Activated effector memory CD4-positive, alpha-beta T cell treated with anti-CD3 and anti-CD28 coated beads, Interleukin-2, amount 50 U/mL, for 16 hours (primary cell): ENCODE measurements at regions not wholly inside any gene's neighbourhood (a gene's known extent, or its start where the extent isn't known, plus 50 kb on each side); places are given as distances from the start of the nearest gene placed in this dataset.

Source experiments
- DNase-seq: peaks from one replicate; pipeline ENCODE4 v3.0.0-alpha.2; 2020

GRCh38 chr16:55125818-55126385 is 195.2 kb downstream of the IRX5 start:
- DNase-seq: no peak

- DNase-seq: no peak
Measured at GRCh38 chr16:55126456-55126855, 195.8 kb downstream of the IRX5 start.

GRCh38 chr16:55130456-55130855 is 193.5 kb upstream of the IRX6 start:
- no peak for DNase-seq

- no peak for DNase-seq
Measured at GRCh38 chr16:55130911-55131310, 193.1 kb upstream of the IRX6 start.

GRCh38 chr16:55133654-55134053 is 190.3 kb upstream of the IRX6 start:
- DNase-seq: no peak

- no peak for DNase-seq
Measured at GRCh38 chr16:55136356-55137150, 187.4 kb upstream of the IRX6 start.

- DNase-seq: no peak
Measured at GRCh38 chr16:55138298-55138697, 185.7 kb upstream of the IRX6 start.

- DNase-seq: no peak
Measured at GRCh38 chr16:55142405-55142804, 181.6 kb upstream of the IRX6 start.

- DNase-seq: no peak
Measured at GRCh38 chr16:55144651-55145050, 179.4 kb upstream of the IRX6 start.

- DNase-seq: no peak
Measured at GRCh38 chr16:55145771-55146603, 178.0 kb upstream of the IRX6 start.

GRCh38 chr16:55146966-55147365 is 177.0 kb upstream of the IRX6 start:
- DNase-seq: no peak

GRCh38 chr16:55147396-55147795 is 176.6 kb upstream of the IRX6 start:
- no peak for DNase-seq

- DNase-seq: no peak
Measured at GRCh38 chr16:55149622-55150021, 174.4 kb upstream of the IRX6 start.

GRCh38 chr16:55151561-55152305 is 172.3 kb upstream of the IRX6 start:
- DNase-seq: no peak

- DNase-seq: no peak
Measured at GRCh38 chr16:55152875-55153390, 171.1 kb upstream of the IRX6 start.

- no peak for DNase-seq
Measured at GRCh38 chr16:55154262-55154661, 169.7 kb upstream of the IRX6 start.

- DNase-seq: no peak
Measured at GRCh38 chr16:55154956-55155355, 169.0 kb upstream of the IRX6 start.

GRCh38 chr16:55155815-55156214 is 168.2 kb upstream of the IRX6 start:
- DNase-seq: no peak

GRCh38 chr16:55169780-55170179 is 154.2 kb upstream of the IRX6 start:
- DNase-seq: no peak

GRCh38 chr16:55171241-55171640 is 152.8 kb upstream of the IRX6 start:
- no peak for DNase-seq

GRCh38 chr16:55175389-55175788 is 148.6 kb upstream of the IRX6 start:
- no peak for DNase-seq

- DNase-seq: no peak
Measured at GRCh38 chr16:55176901-55177300, 147.1 kb upstream of the IRX6 start.

GRCh38 chr16:55179411-55179810 is 144.6 kb upstream of the IRX6 start:
- DNase-seq: no peak
